ENCODE measurements at regions not wholly inside any gene's neighbourhood (a gene's known extent, or its start where the extent isn't known, plus 50 kb on each side); places are given as distances from the start of the nearest gene placed in this dataset.

GRCh38 chr19:31567776-31568175 lies 218.5 kb upstream of the TSHZ3 start:
- no peak for DNase-seq

DNA sequence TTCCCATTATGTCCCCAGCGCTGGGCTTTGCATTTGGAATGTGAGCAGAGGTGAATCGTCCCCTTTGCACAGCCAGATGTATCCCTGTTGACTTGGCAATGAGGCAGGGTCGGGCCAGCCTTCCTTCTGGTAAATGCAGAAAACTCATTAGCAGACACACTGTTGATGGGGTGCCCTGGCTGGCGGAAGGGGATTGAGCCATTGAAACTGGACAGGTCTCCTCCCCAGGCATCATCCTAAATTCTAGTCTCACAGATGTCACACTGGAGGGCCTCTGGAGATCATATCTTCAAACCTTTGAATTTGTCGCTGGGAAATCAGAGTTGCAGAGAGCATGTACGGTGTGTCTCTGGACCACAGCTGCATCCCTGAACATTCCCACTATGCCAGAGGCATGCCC lies 219.5 kb upstream of the TSHZ3 start:
- no peak for DNase-seq

- DNase-seq, result no peak
These were observed 221.5 kb upstream of the TSHZ3 start for GRCh38 chr19:31570718-31571117.

DNA sequence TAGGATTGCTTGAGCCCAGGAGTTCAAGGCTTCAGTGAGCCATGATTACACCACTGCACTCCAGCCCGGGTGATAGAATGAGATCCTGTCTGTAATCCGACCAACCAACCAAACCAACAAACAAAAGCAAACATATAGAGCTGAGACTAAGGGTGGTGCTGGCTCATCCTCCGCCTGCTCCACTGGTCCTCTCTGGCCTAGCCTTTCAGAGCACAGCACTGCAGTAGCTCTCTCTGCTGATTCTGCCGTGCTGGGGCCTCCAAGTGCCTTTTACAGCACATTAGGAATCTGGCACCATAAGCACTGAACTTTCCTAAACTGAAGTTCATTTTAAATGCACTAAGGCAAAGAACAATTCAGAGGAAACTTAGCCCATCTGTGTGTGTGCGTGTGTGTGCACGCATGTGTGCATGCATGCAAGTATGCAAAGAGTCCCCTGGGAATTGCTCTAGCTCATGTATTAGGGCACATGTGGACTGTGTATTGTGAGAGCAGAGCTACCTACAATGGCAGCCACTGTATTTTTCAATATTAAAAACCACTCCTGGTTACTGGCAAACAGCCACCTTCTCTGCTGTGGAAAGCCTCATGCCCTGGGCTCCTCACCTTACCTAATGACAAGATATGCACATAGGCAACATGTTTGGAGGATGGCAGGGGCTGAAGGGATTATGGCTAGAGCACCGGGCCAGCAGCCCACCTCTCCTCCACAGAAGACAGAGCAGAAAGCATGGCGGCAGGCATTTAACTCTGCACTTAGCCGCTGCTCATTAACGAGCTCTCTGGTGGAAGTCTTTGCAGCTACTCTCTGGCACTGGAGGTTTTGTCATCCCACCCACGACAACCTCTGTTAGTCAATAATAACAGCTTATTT lies 223.1 kb upstream of the TSHZ3 start:
- no peak for DNase-seq

GRCh38 chr19:31572976-31573298 lies 223.7 kb upstream of the TSHZ3 start:
- DNase-seq, result no peak

- DNase-seq, result no peak
These were observed 225.2 kb upstream of the TSHZ3 start for GRCh38 chr19:31574251-31574973.

DNA sequence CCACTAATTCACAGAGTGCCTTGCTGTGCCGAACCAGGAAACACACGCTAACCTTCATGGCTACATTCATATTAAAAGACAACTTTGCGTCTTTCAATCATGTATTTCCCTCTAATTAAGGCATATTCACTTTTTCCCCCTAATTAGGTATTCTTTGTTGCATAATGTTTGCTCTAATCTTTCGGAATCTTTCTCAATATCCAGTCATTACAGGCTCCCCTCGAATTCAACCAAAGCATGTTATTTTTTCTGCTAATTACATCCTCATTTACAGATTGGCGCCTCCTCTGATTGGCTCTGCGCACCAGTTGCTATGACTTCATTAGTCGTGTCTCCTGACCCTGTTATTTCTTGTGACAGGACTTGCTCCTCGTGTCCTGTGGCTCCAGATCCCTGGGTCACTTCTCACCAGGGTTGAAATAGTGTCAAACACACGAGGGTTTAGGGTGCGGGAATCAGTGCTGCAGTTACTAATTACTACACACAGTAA lies 226.7 kb upstream of the TSHZ3 start:
- DNase-seq, result no peak

DNA sequence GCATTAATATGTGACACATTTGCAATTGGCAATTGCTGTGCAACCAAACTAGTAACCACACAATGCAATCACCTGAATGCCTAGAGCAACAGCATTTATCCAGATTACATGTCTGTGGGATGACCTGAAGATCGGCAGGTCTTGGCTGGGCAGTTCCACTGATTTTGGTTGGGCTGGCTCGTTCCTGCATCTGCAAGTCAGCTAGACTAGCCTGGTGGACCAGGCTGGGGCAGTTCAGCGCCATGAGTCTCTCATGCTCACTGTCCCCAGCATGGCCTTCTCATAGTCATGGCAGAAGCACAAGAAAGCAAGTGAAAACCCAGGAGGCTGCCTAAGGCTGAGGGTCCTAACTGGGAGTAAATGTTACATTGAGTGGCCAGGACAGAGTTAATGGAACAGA lies 229.1 kb upstream of the TSHZ3 start:
- DNase-seq, result no peak

DNA sequence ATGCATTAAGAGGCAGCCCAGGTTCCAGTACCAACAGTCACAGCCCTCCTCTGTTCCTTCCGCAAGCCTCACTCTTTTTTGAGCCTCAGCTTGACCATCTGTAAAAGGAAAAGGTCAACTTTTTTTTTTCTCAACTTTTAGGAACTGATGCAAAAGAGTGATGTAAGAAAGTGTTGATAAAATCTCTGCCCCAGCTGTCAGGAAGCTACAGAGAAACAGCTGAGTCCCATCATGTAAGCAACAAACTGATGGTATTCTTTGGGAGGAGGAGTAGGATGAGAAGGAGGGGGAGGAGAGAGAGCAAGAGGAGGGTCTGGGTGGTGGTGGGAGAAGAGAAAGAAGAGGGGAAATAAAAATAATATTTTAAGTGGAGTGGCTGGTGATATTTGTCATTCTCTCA lies 233.9 kb upstream of the TSHZ3 start:
- DNase-seq, result no peak

GRCh38 chr19:31586282-31586681 lies 237.0 kb upstream of the TSHZ3 start:
- no peak for DNase-seq

- DNase-seq, result no peak
These were observed 239.9 kb upstream of the TSHZ3 start for GRCh38 chr19:31589109-31589508.

- no peak for DNase-seq
These were observed 242.0 kb upstream of the TSHZ3 start for GRCh38 chr19:31591258-31591657.

DNA sequence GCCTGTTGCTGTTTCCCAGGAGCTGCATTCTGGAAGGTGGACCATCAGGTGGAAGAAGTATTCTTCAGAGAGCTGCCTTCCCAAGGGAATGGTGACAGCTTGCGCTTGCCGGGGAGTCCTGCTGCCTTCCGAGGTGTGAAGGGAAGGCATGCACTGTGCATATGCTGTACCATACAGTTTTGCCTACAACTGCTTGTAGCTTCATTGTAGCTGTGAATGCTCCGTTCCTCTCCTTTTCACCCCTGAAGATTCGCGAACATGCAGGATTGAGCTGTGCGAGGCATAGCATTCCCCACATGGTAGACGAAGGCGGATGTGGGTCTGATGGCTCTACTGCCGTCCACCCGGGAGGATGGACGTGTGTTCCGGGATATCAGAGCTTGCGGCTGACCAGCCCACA lies 243.2 kb upstream of the TSHZ3 start:
- DNase-seq, result no peak

- DNase-seq, result no peak
These were observed 245.5 kb upstream of the TSHZ3 start for GRCh38 chr19:31594701-31595100.

GRCh38 chr19:31595521-31595920 lies 246.3 kb upstream of the TSHZ3 start:
- DNase-seq, result no peak

DNA sequence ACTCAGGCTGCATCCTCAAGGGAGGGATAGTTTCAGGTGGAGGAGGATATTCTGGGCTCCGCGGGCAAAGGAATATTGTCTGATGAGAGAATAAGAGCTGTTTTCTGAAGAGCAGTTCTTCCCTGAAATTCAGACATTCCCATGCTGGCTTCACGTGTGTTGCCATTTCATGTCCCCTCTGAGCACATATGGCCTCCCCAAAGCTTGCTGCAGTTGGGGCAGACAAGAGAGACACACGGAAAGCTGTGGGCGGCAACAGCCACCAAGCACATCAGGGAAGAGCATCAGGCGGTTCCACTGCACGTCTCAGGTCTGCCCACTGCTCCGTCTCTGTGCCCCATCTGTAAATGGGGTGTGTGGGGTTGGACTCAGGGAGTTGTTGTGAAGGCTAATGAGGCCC lies 247.5 kb upstream of the TSHZ3 start:
- no peak for DNase-seq

DNA sequence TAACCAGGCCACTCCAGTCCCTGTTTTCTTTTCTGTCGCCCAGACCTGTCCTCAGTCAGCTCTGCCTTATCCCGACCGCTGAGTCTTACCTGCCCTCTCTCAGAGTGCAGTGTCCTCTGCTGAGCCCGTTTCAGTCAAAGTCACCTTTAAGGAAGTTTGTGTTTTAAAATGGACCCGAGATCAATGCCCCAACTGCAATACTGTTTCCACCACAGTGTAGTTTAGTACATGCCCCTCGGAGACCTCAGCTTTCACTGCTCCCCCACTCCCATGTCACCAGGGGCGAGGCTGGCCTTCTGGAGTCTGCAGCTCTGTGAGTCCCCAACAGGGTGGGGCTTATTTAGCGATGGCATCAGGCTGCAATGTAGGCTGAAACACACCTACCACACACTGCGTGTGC lies 248.4 kb upstream of the TSHZ3 start:
- DNase-seq, result no peak

DNA sequence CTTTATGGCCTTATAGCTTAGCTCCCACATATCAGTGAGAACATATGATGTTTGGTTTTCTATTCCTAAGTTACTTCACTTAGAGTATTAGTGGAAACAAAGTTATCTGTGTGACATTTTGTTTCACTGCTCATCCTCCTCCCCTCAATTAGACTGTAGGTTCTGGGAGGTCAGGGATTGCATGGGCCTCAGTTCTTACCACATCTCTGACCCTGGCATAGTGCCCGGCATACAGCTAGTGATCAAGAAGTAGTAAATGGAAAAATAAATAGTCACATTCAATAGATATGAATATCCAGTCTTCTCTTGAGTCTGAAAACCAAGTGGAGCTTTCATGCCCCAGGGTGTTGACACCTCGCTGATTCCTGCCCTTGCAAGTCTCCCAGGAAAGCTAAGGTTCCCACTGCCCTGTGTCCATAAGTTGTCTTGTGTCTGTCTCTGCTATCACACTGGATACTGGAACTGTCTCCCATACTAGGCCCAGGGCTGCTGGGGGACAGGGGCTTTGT lies 249.5 kb upstream of the TSHZ3 start:
- no peak for DNase-seq

DNA sequence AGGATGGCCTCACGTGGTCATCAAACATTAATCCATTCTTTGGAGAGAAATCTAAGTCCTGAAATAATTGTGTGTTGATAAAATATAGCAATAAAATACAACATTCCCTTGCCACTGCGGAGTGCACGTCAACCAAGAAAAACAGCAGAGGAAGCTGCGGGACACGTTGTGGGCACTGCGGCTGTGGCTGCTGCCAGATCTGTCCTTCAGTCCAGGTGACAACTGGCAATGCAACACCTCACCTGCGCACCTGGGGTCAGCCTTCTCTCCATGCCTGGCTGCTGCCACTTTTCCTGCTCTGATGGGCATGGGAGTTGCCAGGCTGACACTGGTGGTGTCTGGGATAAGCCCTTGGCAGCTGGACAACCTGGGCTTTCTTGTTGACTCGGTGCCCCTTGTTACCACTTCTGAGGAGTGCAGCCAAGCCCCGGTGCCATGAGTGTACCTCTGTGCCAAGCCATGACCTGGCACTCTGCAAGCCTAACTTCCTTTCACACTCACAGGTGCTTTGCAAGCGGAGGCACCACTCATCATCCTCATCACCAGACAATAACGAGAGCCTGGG lies 251.6 kb upstream of the TSHZ3 start:
- DNase-seq, result no peak

- no peak for DNase-seq
These were observed 252.6 kb upstream of the TSHZ3 start for GRCh38 chr19:31601855-31602254.

DNA sequence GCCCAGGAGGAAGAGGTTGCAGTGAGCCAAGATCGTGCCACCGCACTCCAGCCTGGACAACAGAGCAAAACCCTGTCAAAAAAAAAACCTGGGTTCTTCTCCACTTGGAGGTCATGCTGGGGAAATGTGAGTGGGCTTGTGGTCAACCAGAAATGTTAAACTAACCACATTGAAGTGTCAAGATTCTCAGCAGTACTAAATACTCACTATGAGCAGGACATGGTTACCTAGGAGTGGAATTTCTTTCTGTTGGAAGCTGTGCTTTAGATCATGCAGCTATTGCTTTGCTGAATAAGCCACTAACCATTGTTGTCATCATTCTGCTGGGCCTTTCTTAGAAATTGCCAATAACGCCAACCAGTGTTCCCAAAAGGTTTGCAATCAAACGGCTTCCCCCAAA lies 253.3 kb upstream of the TSHZ3 start:
- no peak for DNase-seq

GRCh38 chr19:31604493-31605040 lies 255.3 kb upstream of the TSHZ3 start:
- no peak for DNase-seq

DNA sequence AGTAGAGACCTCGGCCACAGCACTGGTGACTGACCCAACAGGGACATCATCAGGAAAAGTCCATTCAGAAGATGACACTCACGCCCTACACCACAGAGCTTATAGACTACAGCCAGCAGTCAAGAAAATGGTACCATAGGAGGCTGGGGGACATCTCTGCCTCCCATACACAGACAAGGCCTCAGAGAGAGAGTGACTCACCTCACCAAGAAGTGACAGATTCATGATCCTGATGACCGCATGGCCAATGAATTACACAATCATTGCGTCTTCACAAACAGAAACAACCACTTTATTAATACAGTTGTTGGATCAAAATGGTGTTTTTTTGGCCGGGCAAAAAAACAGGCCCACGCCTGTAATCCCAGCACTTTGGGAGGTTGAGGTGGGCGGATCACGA lies 260.8 kb upstream of the TSHZ3 start:
- DNase-seq, result no peak
